ENCODE measurements at regions not wholly inside any gene's neighbourhood (a gene's known extent, or its start where the extent isn't known, plus 50 kb on each side); places are given as distances from the start of the nearest gene placed in this dataset.

GRCh38 chr10:29224631-29225030 is 64.2 kb upstream of the LYZL1 start:
- Histone ChIP-seq H3K4me3 (ENCODE audit: low read length) (no peak overlapping the region), H3K79me2 (ENCODE audit: low read length) (no peaks in the 10 kb centered on the region), H3K4me2 (ENCODE audit: low read depth, low read length) (no peak overlapping the region), H3K27me3 (replicated peaks; ENCODE audit: insufficient read depth, low read length) (no peaks in the 10 kb centered on the region), H3K36me3 (replicated peaks; ENCODE audit: insufficient read depth, low read length) (no peaks in the 10 kb centered on the region), H2AFZ (ENCODE audit: low read length) (no peak overlapping the region), H3F3A (ENCODE audit: insufficient read depth, low read length) (no peaks in the 10 kb centered on the region), H3K9ac (ENCODE audit: low read length) (no peak overlapping the region), H3K27ac (ENCODE audit: low read length) (no peak overlapping the region), H4K20me1 (ENCODE audit: insufficient read depth, low read length) (no peaks in the 10 kb centered on the region), H3K9me2 (replicated peaks; ENCODE audit: insufficient read depth, low read length) (no peaks in the 10 kb centered on the region), H3K9me3 (replicated peaks; ENCODE audit: insufficient read depth, low read length) (no peaks in the 10 kb centered on the region), H3K4me1 (ENCODE audit: low read length) (no peaks in the 10 kb centered on the region)
- TF ChIP-seq CTCF (IDR thresholded peaks at IDR 0.05; ENCODE audit: low read length) (no peak), EZH2 (optimal IDR thresholded peaks at IDR 0.05; ENCODE audit: low read depth, low read length) (no peak), EZH2phosphoT487 (IDR thresholded peaks at IDR 0.05; ENCODE audit: low read length) (no peak)
- no peak for DNase-seq

DNA sequence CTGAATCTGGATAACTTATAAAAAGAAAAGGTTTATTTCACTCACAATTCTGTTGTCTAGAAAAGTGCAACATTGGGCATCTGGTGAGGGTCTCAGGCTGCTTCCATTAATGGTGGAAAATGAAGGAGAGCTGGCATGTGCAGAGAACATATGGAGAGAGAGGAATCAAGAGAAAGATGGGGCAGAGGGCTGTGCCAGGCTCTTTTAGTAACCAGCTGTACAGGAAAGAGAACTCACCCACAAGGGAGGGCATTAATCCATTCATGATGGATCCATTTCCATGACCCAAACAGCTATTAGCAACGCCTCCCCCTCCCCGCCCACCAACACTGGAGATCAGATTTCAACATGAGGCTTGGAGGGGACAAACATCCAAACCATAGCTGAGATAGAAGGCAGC is 61.7 kb upstream of the LYZL1 start:
- H3K4me2 ChIP-seq (ENCODE audit: low read depth, low read length) = no peak overlapping the region
- no peaks in the 10 kb centered on the region for H4K20me1 ChIP-seq (ENCODE audit: insufficient read depth, low read length)
- no peaks in the 10 kb centered on the region for H3K9me3 ChIP-seq (replicated peaks; ENCODE audit: insufficient read depth, low read length)
- TF ChIP-seq CTCF (IDR thresholded peaks at IDR 0.05; ENCODE audit: low read length) = no peak
- no peak for TF ChIP-seq EZH2phosphoT487 (IDR thresholded peaks at IDR 0.05; ENCODE audit: low read length)
- TF ChIP-seq EZH2 (optimal IDR thresholded peaks at IDR 0.05; ENCODE audit: low read depth, low read length) = no peak
- H3K4me3 ChIP-seq (ENCODE audit: low read length) = no peak overlapping the region
- no peak overlapping the region for H3K27ac ChIP-seq (ENCODE audit: low read length)
- H3K9ac ChIP-seq (ENCODE audit: low read length) = no peak overlapping the region
- H3K9me2 ChIP-seq (replicated peaks; ENCODE audit: insufficient read depth, low read length) = no peaks in the 10 kb centered on the region
- no peaks in the 10 kb centered on the region for H3K4me1 ChIP-seq (ENCODE audit: low read length)
- H3K36me3 ChIP-seq (replicated peaks; ENCODE audit: insufficient read depth, low read length) = no peaks in the 10 kb centered on the region
- H3F3A ChIP-seq (ENCODE audit: insufficient read depth, low read length) = no peaks in the 10 kb centered on the region
- H2AFZ ChIP-seq (ENCODE audit: low read length) = no peak overlapping the region
- H3K79me2 ChIP-seq (ENCODE audit: low read length) = no peaks in the 10 kb centered on the region
- DNase-seq = no peak
- H3K27me3 ChIP-seq (replicated peaks; ENCODE audit: insufficient read depth, low read length) = no peaks in the 10 kb centered on the region

- H4K20me1 ChIP-seq (ENCODE audit: insufficient read depth, low read length) = no peaks in the 10 kb centered on the region
- no peaks in the 10 kb centered on the region for H3K4me1 ChIP-seq (ENCODE audit: low read length)
- H3K4me3 ChIP-seq (ENCODE audit: low read length) = no peak overlapping the region
- H3K27ac ChIP-seq (ENCODE audit: low read length) = no peak overlapping the region
- H3K9me3 ChIP-seq (replicated peaks; ENCODE audit: insufficient read depth, low read length) = no peaks in the 10 kb centered on the region
- H3K9me2 ChIP-seq (replicated peaks; ENCODE audit: insufficient read depth, low read length) = no peaks in the 10 kb centered on the region
- no peak overlapping the region for H3K9ac ChIP-seq (ENCODE audit: low read length)
- TF ChIP-seq EZH2 (optimal IDR thresholded peaks at IDR 0.05; ENCODE audit: low read depth, low read length) (no peak), CTCF (IDR thresholded peaks at IDR 0.05; ENCODE audit: low read length) (no peak), EZH2phosphoT487 (IDR thresholded peaks at IDR 0.05; ENCODE audit: low read length) (no peak)
- H3K79me2 ChIP-seq (ENCODE audit: low read length) = no peaks in the 10 kb centered on the region
- no peak overlapping the region for H2AFZ ChIP-seq (ENCODE audit: low read length)
- no peaks in the 10 kb centered on the region for H3K36me3 ChIP-seq (replicated peaks; ENCODE audit: insufficient read depth, low read length)
- H3K4me2 ChIP-seq (ENCODE audit: low read depth, low read length) = no peak overlapping the region
- no peak for DNase-seq
- no peaks in the 10 kb centered on the region for H3K27me3 ChIP-seq (replicated peaks; ENCODE audit: insufficient read depth, low read length)
- no peaks in the 10 kb centered on the region for H3F3A ChIP-seq (ENCODE audit: insufficient read depth, low read length)
Observed at GRCh38 chr10:29228562-29228961, 60.3 kb upstream of the LYZL1 start.
